Activated CD4-positive, alpha-beta T cell treated with anti-CD3 and anti-CD28 coated beads, Interleukin-2, amount 10 ng/mL, durations not matched to agents 7 days and 5 days (primary cell): ENCODE measurements at regions not wholly inside any gene's neighbourhood (a gene's known extent, or its start where the extent isn't known, plus 50 kb on each side); places are given as distances from the start of the nearest gene placed in this dataset.

ENCODE experiments used
- CTCF ChIA-PET: fragments of 350-600 bp; sonication (Branson Sonifier 250); formaldehyde crosslinking; loops from one replicate; lab custom pipeline; 2021; ENCODE audit warnings: antibody characterized with exemption; lab: Charles Lee
- POLR2A ChIA-PET: fragments of 350-600 bp; sonication (Branson Sonifier 250); formaldehyde crosslinking; loops from one replicate; lab custom pipeline; 2021; ENCODE audit warnings: antibody characterized with exemption; lab: Charles Lee
- DNase-seq: peaks from one replicate; pipeline ENCODE4 v3.0.0-alpha.2; 2020
- H3K27ac Mint-ChIP-seq: one replicate; pipeline ENCODE4 v1.8.0; 2021; ENCODE audit warnings: mild to moderate bottlenecking, moderate library complexity, mixed read lengths
- H3K27me3 Mint-ChIP-seq: one replicate; pipeline ENCODE4 v1.8.0; 2021; ENCODE audit warnings: mixed read lengths
- H3K36me3 Mint-ChIP-seq: one replicate; pipeline ENCODE4 v1.8.0; 2021; ENCODE audit warnings: low read depth, mixed read lengths
- H3K4me1 Mint-ChIP-seq: one replicate; pipeline ENCODE4 v1.8.0; 2021; ENCODE audit warnings: mixed read lengths
- H3K4me3 Mint-ChIP-seq: one replicate; pipeline ENCODE4 v1.8.0; 2021; ENCODE audit warnings: mild to moderate bottlenecking, moderate library complexity, mixed read lengths
- H3K9me3 Mint-ChIP-seq: one replicate; pipeline ENCODE4 v1.8.0; 2021; ENCODE audit warnings: mixed read lengths

- no peak overlapping the region for H3K4me3 Mint-ChIP-seq
- H3K36me3 Mint-ChIP-seq: no peaks in the 10 kb centered on the region
- no peaks in the 10 kb centered on the region for H3K4me1 Mint-ChIP-seq
- ChIA-PET POLR2A (interaction anchor here (0.6 kb wide), 1 partner anchor 692 kb away, joined by 3 read pairs; no protein-coding TSS in a partner anchor), CTCF (no interaction called here)
- no peaks in the 10 kb centered on the region for H3K27me3 Mint-ChIP-seq
- H3K27ac Mint-ChIP-seq: no peak overlapping the region
- DNase-seq: no peak
- H3K9me3 Mint-ChIP-seq: no peaks in the 10 kb centered on the region
Measured at GRCh38 chr9:71223953-71224538, 102.6 kb upstream of the TRPM3 start.

GRCh38 chr9:71218774-71219173, 97.4 kb upstream of the TRPM3 start:
- Mint-ChIP-seq H3K4me1 (no peaks in the 10 kb centered on the region), H3K9me3 (peaks cover 6% of the 10 kb centered on the region), H3K36me3 (no peaks in the 10 kb centered on the region), H3K27me3 (no peaks in the 10 kb centered on the region), H3K4me3 (no peak overlapping the region), H3K27ac (no peak overlapping the region)
- ChIA-PET POLR2A (no interaction called here), CTCF (no interaction called here)
- no peak for DNase-seq

GRCh38 chr9:71213633-71214032, 92.2 kb upstream of the TRPM3 start:
- H3K4me1 Mint-ChIP-seq: no peaks in the 10 kb centered on the region
- no peaks in the 10 kb centered on the region for H3K27me3 Mint-ChIP-seq
- no peak overlapping the region for H3K4me3 Mint-ChIP-seq
- H3K27ac Mint-ChIP-seq: no peak overlapping the region
- no peak for DNase-seq
- H3K9me3 Mint-ChIP-seq: peaks cover 6% of the 10 kb centered on the region
- ChIA-PET POLR2A (no interaction called here), CTCF (no interaction called here)
- H3K36me3 Mint-ChIP-seq: no peaks in the 10 kb centered on the region

- H3K4me3 Mint-ChIP-seq: no peak overlapping the region
- no peak for DNase-seq
- no peak overlapping the region for H3K27ac Mint-ChIP-seq
- POLR2A ChIA-PET: no interaction called here
- H3K36me3 Mint-ChIP-seq: no peaks in the 10 kb centered on the region
- peaks cover 6% of the 10 kb centered on the region for H3K9me3 Mint-ChIP-seq
- CTCF ChIA-PET: no interaction called here
- peaks cover 2% of the 10 kb centered on the region for H3K27me3 Mint-ChIP-seq
- H3K4me1 Mint-ChIP-seq: no peaks in the 10 kb centered on the region
Measured at GRCh38 chr9:71210326-71210725, 88.9 kb upstream of the TRPM3 start.

GRCh38 chr9:71209890-71210289, 88.5 kb upstream of the TRPM3 start:
- H3K4me3 Mint-ChIP-seq: no peak overlapping the region
- no peaks in the 10 kb centered on the region for H3K4me1 Mint-ChIP-seq
- H3K27me3 Mint-ChIP-seq: peaks cover 2% of the 10 kb centered on the region
- ChIA-PET POLR2A (no interaction called here), CTCF (no interaction called here)
- peaks cover 6% of the 10 kb centered on the region for H3K9me3 Mint-ChIP-seq
- DNase-seq: no peak
- no peaks in the 10 kb centered on the region for H3K36me3 Mint-ChIP-seq
- no peak overlapping the region for H3K27ac Mint-ChIP-seq

DNA sequence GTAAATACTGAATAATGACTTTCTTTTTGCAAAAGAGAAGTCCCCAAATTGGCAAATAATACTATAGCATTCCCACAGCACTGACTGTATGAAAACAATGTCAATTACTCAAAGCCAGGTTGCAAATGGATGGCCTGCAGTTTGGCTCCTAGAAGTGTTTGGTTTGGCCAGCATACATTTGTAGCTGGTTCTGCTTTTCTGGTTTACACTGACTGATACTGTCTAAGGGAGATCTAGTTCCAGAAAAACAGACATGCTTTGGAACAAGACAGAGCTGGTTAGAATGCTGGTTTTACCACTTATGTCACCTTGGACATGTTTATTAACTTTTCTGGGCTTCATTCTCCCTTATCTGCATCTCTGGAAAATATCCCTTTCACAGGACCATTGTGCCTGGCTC, 81.5 kb upstream of the TRPM3 start:
- DNase-seq: no peak
- Mint-ChIP-seq H3K27me3 (peaks cover 2% of the 10 kb centered on the region), H3K36me3 (no peaks in the 10 kb centered on the region), H3K4me3 (no peak overlapping the region), H3K27ac (no peak overlapping the region), H3K9me3 (no peaks in the 10 kb centered on the region), H3K4me1 (no peaks in the 10 kb centered on the region)
- ChIA-PET CTCF (no interaction called here), POLR2A (no interaction called here)

DNA sequence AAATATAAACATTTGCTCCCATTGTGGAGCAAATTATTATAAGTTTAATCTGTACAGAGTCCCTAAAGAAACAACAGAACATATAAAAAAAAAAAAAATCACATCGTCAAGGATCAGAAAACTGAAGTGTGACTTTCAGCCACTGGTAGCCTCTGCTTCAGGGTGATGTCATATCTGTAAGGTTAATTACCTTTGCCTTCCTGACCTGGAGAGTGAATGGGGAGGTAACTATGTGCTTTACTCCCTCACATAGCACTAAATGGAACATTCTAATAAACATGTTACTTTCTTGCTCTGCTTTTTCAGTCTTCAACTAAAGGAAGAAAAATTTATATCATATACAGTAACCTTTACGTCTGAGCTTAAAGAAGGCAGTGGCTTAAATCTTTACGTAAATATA, 70.3 kb upstream of the TRPM3 start:
- no peaks in the 10 kb centered on the region for H3K36me3 Mint-ChIP-seq
- ChIA-PET POLR2A (no interaction called here), CTCF (no interaction called here)
- no peaks in the 10 kb centered on the region for H3K4me1 Mint-ChIP-seq
- DNase-seq: no peak
- H3K27me3 Mint-ChIP-seq: no peaks in the 10 kb centered on the region
- H3K27ac Mint-ChIP-seq: no peak overlapping the region
- no peaks in the 10 kb centered on the region for H3K9me3 Mint-ChIP-seq
- no peak overlapping the region for H3K4me3 Mint-ChIP-seq

DNA sequence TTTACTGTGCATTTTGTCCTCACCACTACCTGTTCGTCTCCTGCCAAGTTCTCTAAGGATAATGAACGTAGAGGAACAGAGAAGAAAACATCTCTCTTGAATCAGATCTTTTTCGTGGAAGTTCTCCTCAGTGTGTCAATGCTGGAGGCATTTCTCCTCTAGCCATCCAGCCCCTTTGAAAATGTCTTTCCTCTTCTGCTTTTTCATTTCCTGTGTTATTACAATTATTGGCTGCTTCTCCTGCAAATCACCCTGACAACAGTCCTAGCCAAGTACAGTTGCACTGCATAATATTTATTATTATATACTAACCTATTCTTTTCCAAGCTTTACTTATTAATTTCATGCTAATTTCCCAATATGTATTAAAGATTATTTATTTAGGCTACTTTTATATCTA, 61.8 kb upstream of the TRPM3 start:
- POLR2A ChIA-PET: no interaction called here
- H3K4me1 Mint-ChIP-seq: no peaks in the 10 kb centered on the region
- H3K27ac Mint-ChIP-seq: no peak overlapping the region
- H3K4me3 Mint-ChIP-seq: no peak overlapping the region
- no peak for DNase-seq
- H3K27me3 Mint-ChIP-seq: no peaks in the 10 kb centered on the region
- no peaks in the 10 kb centered on the region for H3K9me3 Mint-ChIP-seq
- CTCF ChIA-PET: interaction anchor here (0.6 kb wide), 1 partner anchor 855 kb away, joined by 3 read pairs; no protein-coding TSS in a partner anchor
- H3K36me3 Mint-ChIP-seq: no peaks in the 10 kb centered on the region

GRCh38 chr9:71179183-71179582, 57.8 kb upstream of the TRPM3 start:
- no peak for DNase-seq
- Mint-ChIP-seq H3K4me1 (no peaks in the 10 kb centered on the region), H3K4me3 (no peak overlapping the region), H3K36me3 (no peaks in the 10 kb centered on the region), H3K27me3 (no peaks in the 10 kb centered on the region), H3K27ac (no peak overlapping the region), H3K9me3 (no peaks in the 10 kb centered on the region)
- ChIA-PET POLR2A (no interaction called here), CTCF (no interaction called here)

DNA sequence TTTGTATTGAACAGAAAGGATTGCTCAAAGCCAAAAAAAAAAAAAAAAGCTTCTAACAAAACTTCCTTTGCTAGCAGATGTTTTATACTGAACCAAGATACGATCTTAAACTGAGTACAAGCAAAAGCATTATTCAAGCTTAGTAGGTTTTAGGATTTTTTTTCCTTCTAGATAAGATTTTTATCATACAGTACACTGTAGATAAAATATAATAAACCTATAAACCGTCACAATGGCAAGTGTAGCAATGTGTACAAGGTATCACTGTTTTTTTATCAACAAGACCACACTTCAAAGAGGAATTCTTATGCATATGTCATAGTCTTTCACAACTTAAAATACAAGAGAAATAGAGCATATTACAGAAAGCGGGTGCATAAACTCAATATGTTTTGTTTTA, 56.5 kb upstream of the TRPM3 start:
- POLR2A ChIA-PET: no interaction called here
- DNase-seq: no peak
- CTCF ChIA-PET: no interaction called here
- Mint-ChIP-seq H3K4me3 (no peak overlapping the region), H3K27me3 (no peaks in the 10 kb centered on the region), H3K4me1 (no peaks in the 10 kb centered on the region), H3K36me3 (no peaks in the 10 kb centered on the region), H3K9me3 (no peaks in the 10 kb centered on the region), H3K27ac (no peak overlapping the region)

- ChIA-PET POLR2A (no interaction called here), CTCF (no interaction called here)
- Mint-ChIP-seq H3K27me3 (no peaks in the 10 kb centered on the region), H3K36me3 (no peaks in the 10 kb centered on the region), H3K4me3 (no peak overlapping the region), H3K9me3 (peaks cover 2% of the 10 kb centered on the region), H3K27ac (no peak overlapping the region), H3K4me1 (no peaks in the 10 kb centered on the region)
- DNase-seq: no peak
Measured at GRCh38 chr9:71171517-71171916, 50.1 kb upstream of the TRPM3 start.
